H9 (cell line): ENCODE measurements at regions not wholly inside any gene's neighbourhood (a gene's known extent, or its start where the extent isn't known, plus 50 kb on each side); places are given as distances from the start of the nearest gene placed in this dataset.

Experiments
- DNase-seq: peaks from one replicate; pipeline ENCODE4 v3.0.0-alpha.2; 2017
- H2AFZ ChIP-seq: one replicate; pipeline ENCODE4 v1.6.1; 2013; ENCODE audit warnings: mild to moderate bottlenecking, low read length, control low read depth, moderate library complexity
- H2AK5ac ChIP-seq: 2 replicates; pipeline ENCODE4 v1.6.1; 2013; ENCODE audit warnings: low read length, control low read depth, mixed read lengths; ENCODE audit not compliant: insufficient read length
- H2BK120ac ChIP-seq: one replicate; pipeline ENCODE4 v1.6.1; 2013; ENCODE audit warnings: low read depth, mild to moderate bottlenecking, low read length, control low read depth, inconsistent platforms; ENCODE audit not compliant: poor library complexity, severe bottlenecking
- H2BK12ac ChIP-seq: 2 replicates; pipeline ENCODE4 v1.6.1; 2013; ENCODE audit warnings: low read length, control low read depth, mixed read lengths, low read depth; ENCODE audit not compliant: insufficient read length
- H2BK15ac ChIP-seq: 2 replicates; pipeline ENCODE4 v1.6.1; 2013; ENCODE audit warnings: low read depth, low read length, control low read depth
- H2BK20ac ChIP-seq: one replicate; pipeline ENCODE4 v1.6.1; 2013; ENCODE audit warnings: low read depth, mild to moderate bottlenecking, low read length, control low read depth, inconsistent platforms; ENCODE audit not compliant: poor library complexity, severe bottlenecking
- H2BK5ac ChIP-seq: 2 replicates; pipeline ENCODE4 v1.6.1; 2013; ENCODE audit warnings: low read length, control low read depth, mixed read lengths; ENCODE audit not compliant: insufficient read length
- H3K14ac ChIP-seq: 2 replicates; pipeline ENCODE4 v1.6.1; 2013; ENCODE audit warnings: low read length, control low read depth; ENCODE audit not compliant: insufficient read depth
- H3K18ac ChIP-seq: 2 replicates; pipeline ENCODE4 v1.6.1; 2013; ENCODE audit warnings: low read depth, mild to moderate bottlenecking, mixed read lengths, low read length, control low read depth; ENCODE audit not compliant: insufficient read length
- H3K23ac ChIP-seq: 2 replicates; pipeline ENCODE4 v1.6.1; 2013; ENCODE audit warnings: low read length, control low read depth, mixed read lengths, low read depth; ENCODE audit not compliant: insufficient read length
- H3K23me2 ChIP-seq: 2 replicates; pipeline ENCODE4 v1.6.1; 2013; ENCODE audit warnings: low read depth, mild to moderate bottlenecking, mixed read lengths, low read length, control low read depth; ENCODE audit not compliant: insufficient read length, poor library complexity, severe bottlenecking
- H3K27ac ChIP-seq: 2 replicates; pipeline ENCODE4 v1.5.1; 2013; ENCODE audit warnings: low read length, control low read depth, mixed read lengths, low read depth; ENCODE audit not compliant: insufficient read length
- H3K27me3 ChIP-seq: 2 replicates; pipeline ENCODE4 v1.6.1; 2013; ENCODE audit warnings: low read length, control low read depth, inconsistent platforms; ENCODE audit not compliant: insufficient read depth
- H3K4ac ChIP-seq: 2 replicates; pipeline ENCODE4 v1.6.1; 2013; ENCODE audit warnings: low read depth, mild to moderate bottlenecking, control low read depth, inconsistent platforms, low read length, moderate library complexity
- H3K4me1 ChIP-seq: 2 replicates; pipeline ENCODE4 v1.6.1; 2013; ENCODE audit warnings: low read length, control low read depth, inconsistent platforms; ENCODE audit not compliant: insufficient read depth
- H3K4me2 ChIP-seq: 2 replicates; pipeline ENCODE4 v1.6.1; 2013; ENCODE audit warnings: low read length, control low read depth, mixed read lengths; ENCODE audit not compliant: insufficient read length, insufficient read depth
- H3K56ac ChIP-seq: 2 replicates; pipeline ENCODE4 v1.6.1; 2013; ENCODE audit warnings: low read depth, mild to moderate bottlenecking, mixed read lengths, low read length, control low read depth; ENCODE audit not compliant: insufficient read length
- H3K79me1 ChIP-seq: 2 replicates; pipeline ENCODE4 v1.6.1; 2013; ENCODE audit warnings: low read depth, mild to moderate bottlenecking, moderate library complexity, low read length, control low read depth, inconsistent platforms; ENCODE audit not compliant: insufficient read depth, poor library complexity, severe bottlenecking
- H3K79me2 ChIP-seq: 2 replicates; pipeline ENCODE4 v1.6.1; 2013; ENCODE audit warnings: low read length, control low read depth, inconsistent platforms; ENCODE audit not compliant: insufficient read depth
- H3K9ac ChIP-seq: 2 replicates; pipeline ENCODE4 v1.6.1; 2013; ENCODE audit warnings: low read length, control low read depth, mixed read lengths; ENCODE audit not compliant: insufficient read length; ENCODE audit errors: extremely low read depth
- H3K9me3 ChIP-seq: one replicate; pipeline ENCODE4 v1.6.1; 2013; ENCODE audit warnings: low read depth, low read length, inconsistent platforms; ENCODE audit not compliant: control insufficient read depth
- H3T11ph ChIP-seq: one replicate; pipeline ENCODE4 v1.6.1; 2013; ENCODE audit warnings: mild to moderate bottlenecking, low read length, control low read depth, inconsistent platforms
- H4K20me1 ChIP-seq: one replicate; pipeline ENCODE4 v1.6.1; 2013; ENCODE audit not compliant: control insufficient read depth, insufficient read length, insufficient read depth
- H4K5ac ChIP-seq: 2 replicates; pipeline ENCODE4 v1.6.1; 2013; ENCODE audit warnings: low read depth, mild to moderate bottlenecking, mixed read lengths, low read length, control low read depth; ENCODE audit not compliant: insufficient read length
- H4K8ac ChIP-seq: replicated peaks from 2 replicates; pipeline ENCODE4 v1.6.1; 2013; ENCODE audit warnings: low read length, control low read depth, mixed read lengths, low read depth; ENCODE audit not compliant: insufficient read length
- H4K91ac ChIP-seq: 2 replicates; pipeline ENCODE4 v1.6.1; 2013; ENCODE audit warnings: low read depth, mild to moderate bottlenecking, moderate library complexity, mixed read lengths, low read length, control low read depth; ENCODE audit not compliant: insufficient read length
- H3K27ac Mint-ChIP-seq, 3 experiments: 2 replicates in 2 of 3; 3 replicates in 1 of 3; pipeline ENCODE4 v1.8.0; 2020 to 2021; ENCODE audit warnings: mixed read lengths in 3 of 3, mild to moderate bottlenecking in 1 of 3, moderate library complexity in 1 of 3
- H3K27me3 Mint-ChIP-seq: 2 replicates; pipeline ENCODE4 v1.8.0; 2021; ENCODE audit warnings: low read depth, mild to moderate bottlenecking, moderate library complexity, mixed read lengths
- H3K36me3 Mint-ChIP-seq, 3 experiments: 2 replicates in 2 of 3; 3 replicates in 1 of 3; pipeline ENCODE4 v1.8.0; 2020 to 2021; ENCODE audit warnings: low read depth in 3 of 3, mixed read lengths in 3 of 3; ENCODE audit not compliant: insufficient read depth in 1 of 3
- H3K4me1 Mint-ChIP-seq, 2 experiments: 2 replicates each; pipeline ENCODE4 v1.8.0; 2020; ENCODE audit warnings: mixed read lengths in 2 of 2
- H3K4me3 Mint-ChIP-seq, 2 experiments: 2 replicates in 1 of 2; 3 replicates in 1 of 2; pipeline ENCODE4 v1.8.0; 2020 to 2021; ENCODE audit warnings: mild to moderate bottlenecking in 2 of 2, mixed read lengths in 2 of 2, moderate library complexity in 1 of 2
- H3K9me3 Mint-ChIP-seq, 2 experiments: 2 replicates in 1 of 2; 3 replicates in 1 of 2; pipeline ENCODE4 v1.8.0; 2020; ENCODE audit warnings: mild to moderate bottlenecking in 2 of 2, mixed read lengths in 2 of 2, moderate library complexity in 1 of 2
- CTCF ChIP-seq: fragments of 200-600 bp; sonication (generic); conservative IDR thresholded peaks from 3 replicates; pipeline ENCODE4 v1.8.0; 2021; ENCODE audit warnings: antibody characterized with exemption, mild to moderate bottlenecking
- WGBS: extraction: QIAGEN DNeasy Blood & Tissue Kit; methylation state at CpG from one replicate; pipeline ENCODE4 v1.1.7; 2013; ENCODE audit warnings: missing lambda C conversion rate, low lambda C conversion rate, mixed read lengths; ENCODE audit not compliant: insufficient read length; ENCODE audit errors: extremely low coverage; 5-methylcytosine and 5-hydroxymethylcytosine counted together

- H4K8ac ChIP-seq, result no peak overlapping the region
- H4K5ac ChIP-seq, result no peak overlapping the region
- H3K27me3 ChIP-seq, result no peaks in the 10 kb centered on the region
- H3K23ac ChIP-seq, result no peak overlapping the region
- DNase-seq, result no peak
- WGBS, result no CpG with 5 or more reads among the region's 4 CpGs
- H4K91ac ChIP-seq, result no peak overlapping the region
- H3K36me3 Mint-ChIP-seq, result no peaks in the 10 kb centered on the region
- no peak overlapping the region for H3K4ac ChIP-seq
- no peaks in the 10 kb centered on the region for H3K9me3 ChIP-seq
- H3K23me2 ChIP-seq, result no peaks in the 10 kb centered on the region
- no peaks in the 10 kb centered on the region for H3K9me3 Mint-ChIP-seq
- H3K4me1 ChIP-seq, result no peaks in the 10 kb centered on the region
- H3K4me3 Mint-ChIP-seq, result no peak overlapping the region
- no peaks in the 10 kb centered on the region for H3K79me1 ChIP-seq
- no peaks in the 10 kb centered on the region for H3K79me2 ChIP-seq
- H2AK5ac ChIP-seq, result no peak overlapping the region
- no peak overlapping the region for H3T11ph ChIP-seq
- no peak overlapping the region for H2AFZ ChIP-seq
- 0 out of 4 replicates have a peak, but pooled peaks cover 0 to 2% of the 10 kb centered on the region in 2 experiments for H3K4me1 Mint-ChIP-seq
- H2BK12ac ChIP-seq, result no peak overlapping the region
- no peak overlapping the region for H3K9ac ChIP-seq
- no peak overlapping the region for H2BK5ac ChIP-seq
- H3K27ac ChIP-seq, result no peak overlapping the region
- no peak for TF ChIP-seq CTCF
- H4K20me1 ChIP-seq, result no peaks in the 10 kb centered on the region
- H3K4me2 ChIP-seq, result no peak overlapping the region
- H3K14ac ChIP-seq, result no peak overlapping the region
- H3K27me3 Mint-ChIP-seq, result no peaks in the 10 kb centered on the region
- no peak overlapping the region for H2BK15ac ChIP-seq
- H3K27ac Mint-ChIP-seq, result no peak overlapping the region
- no peak overlapping the region for H2BK120ac ChIP-seq
- H3K18ac ChIP-seq, result no peak overlapping the region
- H3K56ac ChIP-seq, result no peak overlapping the region
- H2BK20ac ChIP-seq, result no peak overlapping the region
Observed at GRCh38 chr20:7691647-7692269, 248.5 kb downstream of the HAO1 start.
